Glutamatergic neuron (in vitro differentiated cells): ENCODE measurements at regions not wholly inside any gene's neighbourhood (a gene's known extent, or its start where the extent isn't known, plus 50 kb on each side); places are given as distances from the start of the nearest gene placed in this dataset.
"Not testable (repeated sequence)": the region's sequence is repeated elsewhere in the genome, so short reads cannot be mapped to it uniquely, and the experiment has no call there.

ENCODE experiments used
- DNase-seq: peaks from one replicate; pipeline ENCODE4 v3.0.0; 2022
- H3K27ac Mint-ChIP-seq: one replicate; pipeline ENCODE4 v1.8.0; 2020; ENCODE audit warnings: mild to moderate bottlenecking, mixed read lengths, inconsistent platforms; ENCODE audit not compliant: unreplicated experiment
- H3K27me3 Mint-ChIP-seq: one replicate; pipeline ENCODE4 v1.8.0; 2020; ENCODE audit warnings: mild to moderate bottlenecking, moderate library complexity, mixed read lengths, inconsistent platforms; ENCODE audit not compliant: unreplicated experiment
- H3K36me3 Mint-ChIP-seq: one replicate; pipeline ENCODE4 v1.8.0; 2020; ENCODE audit warnings: mild to moderate bottlenecking, mixed read lengths, inconsistent platforms; ENCODE audit not compliant: unreplicated experiment
- H3K4me1 Mint-ChIP-seq: one replicate; pipeline ENCODE4 v1.8.0; 2020; ENCODE audit warnings: mild to moderate bottlenecking, low read depth, mixed read lengths, inconsistent platforms; ENCODE audit not compliant: unreplicated experiment
- H3K4me3 Mint-ChIP-seq: one replicate; pipeline ENCODE4 v1.8.0; 2020; ENCODE audit warnings: mild to moderate bottlenecking, mixed read lengths, inconsistent platforms; ENCODE audit not compliant: unreplicated experiment
- H3K9me3 Mint-ChIP-seq: one replicate; pipeline ENCODE4 v1.8.0; 2020; ENCODE audit warnings: mild to moderate bottlenecking, moderate library complexity, mixed read lengths, inconsistent platforms; ENCODE audit not compliant: unreplicated experiment
- TF ChIP-seq, protein P1 (sequence below): fragments of 200-600 bp; sonication (generic); IDR thresholded peaks from one replicate; pipeline ENCODE4 v1.5.0; 2021; ENCODE audit not compliant: partially characterized antibody, unreplicated experiment

DNA sequence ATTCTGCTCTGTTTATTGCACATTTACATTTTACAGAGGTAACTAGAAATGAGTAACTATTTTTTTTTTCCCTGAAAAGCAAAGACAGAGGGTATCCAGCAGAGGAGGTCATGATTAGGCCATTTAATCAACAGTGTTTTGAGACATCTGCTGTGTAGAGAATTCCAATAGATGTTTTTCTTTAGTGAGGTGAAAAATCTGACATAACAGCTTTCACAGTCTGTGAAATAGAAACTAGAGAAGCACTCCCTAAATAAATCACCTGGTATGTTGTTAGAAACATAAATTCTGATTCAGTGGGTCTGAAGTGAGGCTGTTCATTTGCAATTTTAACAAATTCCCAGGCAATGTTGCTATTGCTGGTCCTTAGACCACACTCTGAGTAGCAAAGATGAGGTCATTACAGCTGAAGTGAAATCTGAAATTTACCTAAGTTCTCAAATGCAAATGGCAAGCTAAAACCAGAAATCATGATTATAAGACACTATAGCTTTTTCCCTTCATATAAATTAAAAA, 329.2 kb upstream of the LRRC3B start:
- Mint-ChIP-seq H3K9me3 (no peaks in the 10 kb centered on the region), H3K4me3 (no peak overlapping the region), H3K36me3 (no peaks in the 10 kb centered on the region), H3K27ac (no peak overlapping the region), H3K27me3 (no peaks in the 10 kb centered on the region), H3K4me1 (no peaks in the 10 kb centered on the region)
- DNase-seq = no peak
- TF ChIP-seq, protein P1, sequence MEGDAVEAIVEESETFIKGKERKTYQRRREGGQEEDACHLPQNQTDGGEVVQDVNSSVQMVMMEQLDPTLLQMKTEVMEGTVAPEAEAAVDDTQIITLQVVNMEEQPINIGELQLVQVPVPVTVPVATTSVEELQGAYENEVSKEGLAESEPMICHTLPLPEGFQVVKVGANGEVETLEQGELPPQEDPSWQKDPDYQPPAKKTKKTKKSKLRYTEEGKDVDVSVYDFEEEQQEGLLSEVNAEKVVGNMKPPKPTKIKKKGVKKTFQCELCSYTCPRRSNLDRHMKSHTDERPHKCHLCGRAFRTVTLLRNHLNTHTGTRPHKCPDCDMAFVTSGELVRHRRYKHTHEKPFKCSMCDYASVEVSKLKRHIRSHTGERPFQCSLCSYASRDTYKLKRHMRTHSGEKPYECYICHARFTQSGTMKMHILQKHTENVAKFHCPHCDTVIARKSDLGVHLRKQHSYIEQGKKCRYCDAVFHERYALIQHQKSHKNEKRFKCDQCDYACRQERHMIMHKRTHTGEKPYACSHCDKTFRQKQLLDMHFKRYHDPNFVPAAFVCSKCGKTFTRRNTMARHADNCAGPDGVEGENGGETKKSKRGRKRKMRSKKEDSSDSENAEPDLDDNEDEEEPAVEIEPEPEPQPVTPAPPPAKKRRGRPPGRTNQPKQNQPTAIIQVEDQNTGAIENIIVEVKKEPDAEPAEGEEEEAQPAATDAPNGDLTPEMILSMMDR = no peak

DNA sequence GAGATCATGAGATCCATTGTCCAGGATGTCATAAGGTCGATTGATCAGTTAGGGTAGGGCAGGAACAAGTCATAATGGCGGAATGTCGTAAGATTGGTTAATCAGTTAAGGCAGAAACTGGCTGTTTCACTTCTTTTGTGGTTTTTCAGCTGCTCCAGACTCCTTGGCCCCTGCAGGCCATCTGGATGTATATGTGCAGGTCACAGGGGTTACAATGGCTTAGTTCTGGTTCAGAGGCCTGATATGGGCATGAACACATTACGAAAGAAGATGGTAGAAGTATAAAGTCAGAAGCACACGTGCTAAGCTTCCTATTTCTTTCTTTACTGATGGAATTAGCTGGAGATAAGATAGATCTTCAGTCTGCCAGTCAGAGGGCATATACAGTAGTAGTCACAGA, 315.4 kb upstream of the LRRC3B start:
- H3K27ac Mint-ChIP-seq = no peak overlapping the region
- H3K27me3 Mint-ChIP-seq = peaks cover 3% of the 10 kb centered on the region
- peaks cover 2% of the 10 kb centered on the region for H3K9me3 Mint-ChIP-seq
- peaks cover 2% of the 10 kb centered on the region for H3K4me1 Mint-ChIP-seq
- H3K4me3 Mint-ChIP-seq = no peak overlapping the region
- peaks cover 14% of the 10 kb centered on the region for H3K36me3 Mint-ChIP-seq
- TF ChIP-seq, protein P1 = no peak
- DNase-seq = no peak

DNA sequence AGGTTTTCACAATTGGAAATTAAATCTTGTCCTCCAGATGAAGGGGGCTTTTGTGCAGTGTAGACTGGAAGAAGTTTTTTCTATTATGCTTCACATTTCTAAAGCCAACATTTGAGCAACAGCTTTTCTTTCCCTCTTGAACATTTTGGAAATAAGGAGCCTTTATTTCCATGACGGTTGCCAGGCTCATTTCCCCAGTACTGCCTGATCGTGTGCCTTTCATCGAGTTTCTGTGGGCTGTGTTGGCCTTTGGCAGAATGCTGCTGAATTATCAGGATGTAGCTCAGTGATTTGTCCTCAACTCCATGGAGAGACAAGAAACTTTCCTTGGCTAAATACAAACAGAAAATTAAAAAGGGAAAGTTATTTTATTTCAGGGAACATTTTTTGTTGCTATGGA, 314.8 kb upstream of the LRRC3B start:
- Mint-ChIP-seq H3K36me3 (peaks cover 14% of the 10 kb centered on the region), H3K9me3 (peaks cover 3% of the 10 kb centered on the region), H3K27me3 (peaks cover 3% of the 10 kb centered on the region), H3K4me3 (no peak overlapping the region), H3K27ac (no peak overlapping the region), H3K4me1 (peaks cover 2% of the 10 kb centered on the region)
- TF ChIP-seq, protein P1 = no peak
- DNase-seq = no peak

DNA sequence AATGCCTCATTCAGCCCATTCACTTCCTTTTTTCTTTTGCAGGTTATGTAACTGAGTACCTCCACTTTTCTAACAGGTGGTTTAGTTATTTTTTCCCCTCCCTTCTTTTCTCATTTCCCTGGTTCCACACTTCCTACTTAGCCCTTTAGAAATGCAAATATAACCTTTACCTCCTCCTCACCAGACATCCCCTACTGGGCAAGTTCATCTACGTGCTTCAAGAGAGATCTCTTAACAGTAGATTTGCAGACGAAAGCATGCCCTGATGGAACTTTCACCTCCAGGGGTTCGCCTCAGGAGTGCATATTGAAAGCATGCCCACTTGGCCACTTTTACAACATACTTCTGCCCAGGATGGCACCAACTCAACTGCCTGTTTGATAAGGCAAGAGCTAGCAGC, 314.1 kb upstream of the LRRC3B start:
- no peak for DNase-seq
- Mint-ChIP-seq H3K36me3 (peaks cover 14% of the 10 kb centered on the region), H3K27ac (no peak overlapping the region), H3K4me3 (no peak overlapping the region), H3K4me1 (peaks cover 2% of the 10 kb centered on the region), H3K9me3 (peaks cover 4% of the 10 kb centered on the region), H3K27me3 (peaks cover 3% of the 10 kb centered on the region)
- TF ChIP-seq, protein P1 = no peak

DNA sequence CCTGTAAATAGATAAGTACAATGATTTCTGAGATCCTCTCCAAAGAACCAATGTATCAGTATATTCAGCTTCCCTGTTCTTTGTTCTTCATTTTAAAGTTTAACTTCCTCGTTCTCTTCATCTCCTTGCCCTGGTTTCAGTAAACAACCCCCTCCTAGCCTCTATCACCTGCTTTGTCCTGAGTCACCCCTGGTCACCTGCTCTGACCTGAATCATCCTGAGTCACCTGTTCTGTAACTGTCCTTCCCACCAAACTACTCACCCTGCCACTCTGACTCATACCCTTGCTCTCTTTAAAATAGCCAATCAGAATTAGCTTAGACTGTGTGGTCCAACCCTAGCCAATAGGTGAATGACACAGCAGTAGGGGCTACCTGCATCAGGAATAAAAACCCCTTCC, 313.0 kb upstream of the LRRC3B start:
- H3K9me3 Mint-ChIP-seq, H3K4me3 Mint-ChIP-seq, H3K27me3 Mint-ChIP-seq: not testable (repeated sequence)

DNA sequence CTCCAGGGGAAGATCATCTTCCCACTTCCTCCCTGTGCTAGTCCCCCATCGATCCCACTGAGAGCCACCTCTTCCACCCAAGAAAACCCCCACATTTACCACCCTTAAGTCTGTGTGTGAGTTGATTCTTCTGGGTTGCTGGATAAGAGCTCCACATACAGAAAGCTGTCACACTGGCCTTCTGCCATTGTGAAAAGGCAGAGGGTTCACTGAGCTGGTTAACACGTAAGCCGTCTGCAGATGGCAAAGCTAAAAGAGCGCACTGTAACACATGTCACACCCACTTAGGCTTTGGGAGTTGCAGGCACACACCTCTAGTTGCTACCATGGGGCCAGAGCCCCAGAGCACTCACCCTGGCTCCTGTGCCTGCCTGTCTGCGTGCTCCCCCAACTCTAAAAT, 309.8 kb upstream of the LRRC3B start:
- H3K27ac Mint-ChIP-seq = no peak overlapping the region
- no peak for DNase-seq

More for the DNA sequence above, 313.0 kb upstream of the LRRC3B start:
- H3K36me3 Mint-ChIP-seq = peaks cover 14% of the 10 kb centered on the region
- not testable (repeated sequence) for DNase-seq, H3K27ac Mint-ChIP-seq, H3K4me1 Mint-ChIP-seq

More for the DNA sequence above, 309.8 kb upstream of the LRRC3B start:
- H3K27me3 Mint-ChIP-seq = peaks cover 3% of the 10 kb centered on the region
- H3K4me1 Mint-ChIP-seq = peaks cover 2% of the 10 kb centered on the region
- H3K4me3 Mint-ChIP-seq = no peak overlapping the region
- peaks cover 18% of the 10 kb centered on the region for H3K36me3 Mint-ChIP-seq
- H3K9me3 Mint-ChIP-seq = peaks cover 4% of the 10 kb centered on the region
- TF ChIP-seq, protein P1 = no peak
